GM12878 (cell line): ENCODE measurements at regions not wholly inside any gene's neighbourhood (a gene's known extent, or its start where the extent isn't known, plus 50 kb on each side); places are given as distances from the start of the nearest gene placed in this dataset.
"Not testable (repeated sequence)": the region's sequence is repeated elsewhere in the genome, so short reads cannot be mapped to it uniquely, and the experiment has no call there.

ENCODE experiments used
- ATAC-seq: fragments of 200-7000 bp; cut with Tn5 transposase; 3 replicates; pipeline ENCODE4 v1.9.1; 2020; ENCODE audit warnings: mild to moderate bottlenecking, moderate library complexity
- BruUV-seq: library from RNA; stranded (reverse); fragments of 400-500 nt; replicated peaks from 2 replicates; lab custom pipeline; 2021; lab: Mats Ljungman, UMichigan
- CTCF ChIA-PET: fragments of 300-600 bp; sonication (Branson Sonifier 250); formaldehyde crosslinking; extraction: SDS; loops from one replicate; lab custom pipeline; 2021; ENCODE audit warnings: inconsistent platforms; lab: Yijun Ruan, JAX
- POLR2A ChIA-PET: fragments of 350-600 bp; formaldehyde crosslinking; extraction: SDS; loops from one replicate; lab custom pipeline; 2021; ENCODE audit warnings: inconsistent platforms; lab: Charles Lee
- RAD21 ChIA-PET: fragments of 300-600 bp; sonication (Branson Sonifier 250); formaldehyde crosslinking; loops from one replicate; lab custom pipeline; 2023; ENCODE audit warnings: antibody characterized with exemption; ENCODE audit not compliant: unreplicated experiment; lab: Charles Lee
- SMC1A ChIA-PET: fragments of 300-600 bp; sonication (Branson Sonifier 250); formaldehyde crosslinking; loops from one replicate; lab custom pipeline; 2023; ENCODE audit not compliant: unreplicated experiment, uncharacterized antibody; lab: Charles Lee
- DNase-seq: peaks from one replicate; pipeline ENCODE4 v3.0.0-alpha.2; 2011; ENCODE audit warnings: low read depth, low spot score
- FAIRE-seq: peaks from 3 replicates; lab custom pipeline; 2011; peaks lifted over from hg19 to GRCh38; lab: Jason Lieb, UNC
- H2AFZ ChIP-seq: 2 replicates; pipeline ENCODE4 v1.6.0; 2011; ENCODE audit warnings: low read depth, low read length, control low read depth; ENCODE audit not compliant: control insufficient read depth
- H3K27ac ChIP-seq: 2 replicates; pipeline ENCODE4 v1.5.1; 2011; ENCODE audit warnings: control low read depth; ENCODE audit not compliant: control insufficient read depth, insufficient read depth
- H3K27me3 ChIP-seq, 2 experiments: replicated peaks in 1 of 2; 2 replicates each; pipeline versions ENCODE4 v1.6.0 to v1.6.1; 2011; ENCODE audit warnings: low read length in 1 of 2; ENCODE audit not compliant: control insufficient read depth in 2 of 2, insufficient read depth in 2 of 2
- H3K36me3 ChIP-seq, 2 experiments: 2 replicates each; pipeline ENCODE4 v1.5.1; 2011; ENCODE audit warnings: low read length in 1 of 2; ENCODE audit not compliant: control insufficient read depth in 2 of 2, insufficient read depth in 2 of 2
- H3K4me1 ChIP-seq: 2 replicates; pipeline ENCODE4 v1.6.1; 2011; ENCODE audit warnings: mild to moderate bottlenecking, low read length, moderate library complexity, mixed read lengths; ENCODE audit not compliant: control insufficient read depth, insufficient read depth
- H3K4me2 ChIP-seq: 2 replicates; pipeline ENCODE4 v1.6.0; 2011; ENCODE audit warnings: control low read depth; ENCODE audit not compliant: control insufficient read depth, insufficient read depth
- H3K4me3 ChIP-seq: fragments of 200-600 bp; sonication (generic); 2 replicates; pipeline ENCODE4 v1.5.1; 2016
- H3K79me2 ChIP-seq: 2 replicates; pipeline ENCODE4 v1.6.0; 2011; ENCODE audit warnings: low read length; ENCODE audit not compliant: control insufficient read depth, insufficient read depth
- H3K9ac ChIP-seq: 2 replicates; pipeline ENCODE4 v1.8.0; 2011; ENCODE audit warnings: low read length, control low read depth, mixed read lengths; ENCODE audit not compliant: control insufficient read depth, insufficient read depth
- H3K9me3 ChIP-seq: replicated peaks from 3 replicates; pipeline ENCODE4 v1.5.1; 2011; ENCODE audit warnings: mild to moderate bottlenecking, low read length; ENCODE audit not compliant: control insufficient read depth, insufficient read depth
- H4K20me1 ChIP-seq: 2 replicates; pipeline ENCODE4 v1.6.0; 2011; ENCODE audit not compliant: control insufficient read depth, insufficient read depth
- NFXL1 ChIP-seq: fragments of 450-650 bp; IDR thresholded peaks from 2 replicates; pipeline ENCODE4 v1.6.1; 2017; ENCODE audit warnings: antibody characterized with exemption, mild to moderate bottlenecking, borderline replicate concordance
- NR2C2 ChIP-seq: IDR thresholded peaks from 2 replicates; pipeline ENCODE4 v1.6.1; 2011; ENCODE audit warnings: borderline replicate concordance, low read depth; ENCODE audit not compliant: control insufficient read depth, insufficient read length
- SREBF2 ChIP-seq: IDR thresholded peaks from 2 replicates; pipeline ENCODE4 v1.6.1; 2012; ENCODE audit warnings: mild to moderate bottlenecking, low read length
- TBL1XR1 ChIP-seq: IDR thresholded peaks from 2 replicates; pipeline ENCODE4 v1.6.1; 2012; ENCODE audit warnings: low read depth, low read length, improper control_type of control experiment
- ZNF207 ChIP-seq: fragments of 450-650 bp; IDR thresholded peaks from 2 replicates; pipeline ENCODE4 v1.6.1; 2014; ENCODE audit warnings: antibody characterized with exemption, mild to moderate bottlenecking, borderline replicate concordance
- WGBS: methylation state at CpG from one replicate; pipeline ENCODE4 v1.1.6; 2016; ENCODE audit warnings: low lambda C conversion rate; ENCODE audit not compliant: insufficient replicate concordance, insufficient coverage; ENCODE audit errors: missing lambda C conversion rate; 5-methylcytosine and 5-hydroxymethylcytosine counted together
- in situ Hi-C: fragments of 300-500 bp; cut with MboI; formaldehyde crosslinking; loops from 9 replicates; pipeline ENCODE4 v1.14.3; 2018; ENCODE audit warnings: mixed read lengths
- intact Hi-C: fragments of 100-400 bp; cut with micrococcal nuclease; formaldehyde crosslinking; loops from one replicate; pipeline ENCODE4 v1.14.2; 2022; ENCODE audit not compliant: unreplicated experiment
- TF ChIP-seq, protein P1 (sequence below): IDR thresholded peaks from 2 replicates; pipeline ENCODE4 v1.6.1; 2012; ENCODE audit warnings: mild to moderate bottlenecking, low read depth, low read length
- TF ChIP-seq, protein P2 (sequence below): IDR thresholded peaks from 2 replicates; pipeline ENCODE4 v1.6.1; 2012; ENCODE audit warnings: low read depth, low read length, improper control_type of control experiment

DNA sequence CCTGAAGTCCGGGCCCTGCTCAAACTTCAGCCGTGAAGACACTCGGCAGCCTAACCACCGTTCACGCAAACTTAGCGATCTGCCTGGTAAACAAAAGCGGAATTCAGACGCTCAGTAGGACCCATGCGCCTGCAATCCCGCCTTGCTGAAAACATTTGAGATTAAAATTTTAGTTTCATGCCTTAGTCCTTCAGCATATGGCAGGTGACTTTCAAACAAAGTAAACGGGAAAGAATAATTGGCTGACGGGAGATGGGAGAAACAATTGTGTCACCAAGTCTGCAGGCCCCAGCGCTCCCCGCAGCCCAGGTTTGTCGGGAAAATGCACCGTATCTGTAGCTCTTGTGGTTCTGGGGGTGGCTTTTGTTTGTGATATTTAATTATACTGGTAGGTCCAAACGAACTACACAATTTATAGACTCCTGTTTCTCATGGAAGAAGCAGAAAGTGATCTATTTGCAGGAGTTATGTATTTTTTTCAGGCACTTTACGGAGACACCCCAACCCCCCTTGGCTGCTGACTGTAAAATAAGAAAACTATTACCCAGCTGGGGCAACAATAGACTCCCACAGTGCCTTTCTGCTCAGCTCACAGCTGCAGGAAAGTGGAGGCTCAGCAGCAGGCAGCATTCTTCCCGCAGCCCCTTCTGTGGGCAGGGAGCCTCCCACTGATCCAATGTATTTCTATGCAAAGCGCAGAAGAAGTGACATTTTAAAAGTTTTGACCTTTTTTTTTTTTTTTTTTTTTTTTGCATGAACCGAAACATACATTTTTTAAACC lies 94.8 kb downstream of the SOX1 start:
- Histone ChIP-seq H4K20me1 (no peaks in the 10 kb centered on the region), H3K4me2 (no peak overlapping the region), H2AFZ (no peak overlapping the region), H3K4me3 (no peak overlapping the region), H3K36me3 (no peaks in the 10 kb centered on the region), H3K27ac (no peak overlapping the region), H3K79me2 (no peaks in the 10 kb centered on the region), H3K27me3 (no peaks in the 10 kb centered on the region), H3K9me3 (no peaks in the 10 kb centered on the region; the same call in 2 of the 3 replicates), H3K4me1 (no peaks in the 10 kb centered on the region), H3K9ac (no peak overlapping the region)
- FAIRE-seq (no peak), DNase-seq (no peak), ATAC-seq (no peak)
- ChIA-PET POLR2A (no interaction called here), RAD21 (no interaction called here), SMC1A (interaction anchor here (0.5 kb wide), 1 partner anchor 27 kb away, joined by 3 read pairs; no protein-coding TSS in a partner anchor), CTCF (no interaction called here)
- TF ChIP-seq NFXL1 (no peak), SREBF2 (no peak), ZNF207 (no peak), TBL1XR1 (no peak), NR2C2 (no peak)
- TF ChIP-seq, protein P1, sequence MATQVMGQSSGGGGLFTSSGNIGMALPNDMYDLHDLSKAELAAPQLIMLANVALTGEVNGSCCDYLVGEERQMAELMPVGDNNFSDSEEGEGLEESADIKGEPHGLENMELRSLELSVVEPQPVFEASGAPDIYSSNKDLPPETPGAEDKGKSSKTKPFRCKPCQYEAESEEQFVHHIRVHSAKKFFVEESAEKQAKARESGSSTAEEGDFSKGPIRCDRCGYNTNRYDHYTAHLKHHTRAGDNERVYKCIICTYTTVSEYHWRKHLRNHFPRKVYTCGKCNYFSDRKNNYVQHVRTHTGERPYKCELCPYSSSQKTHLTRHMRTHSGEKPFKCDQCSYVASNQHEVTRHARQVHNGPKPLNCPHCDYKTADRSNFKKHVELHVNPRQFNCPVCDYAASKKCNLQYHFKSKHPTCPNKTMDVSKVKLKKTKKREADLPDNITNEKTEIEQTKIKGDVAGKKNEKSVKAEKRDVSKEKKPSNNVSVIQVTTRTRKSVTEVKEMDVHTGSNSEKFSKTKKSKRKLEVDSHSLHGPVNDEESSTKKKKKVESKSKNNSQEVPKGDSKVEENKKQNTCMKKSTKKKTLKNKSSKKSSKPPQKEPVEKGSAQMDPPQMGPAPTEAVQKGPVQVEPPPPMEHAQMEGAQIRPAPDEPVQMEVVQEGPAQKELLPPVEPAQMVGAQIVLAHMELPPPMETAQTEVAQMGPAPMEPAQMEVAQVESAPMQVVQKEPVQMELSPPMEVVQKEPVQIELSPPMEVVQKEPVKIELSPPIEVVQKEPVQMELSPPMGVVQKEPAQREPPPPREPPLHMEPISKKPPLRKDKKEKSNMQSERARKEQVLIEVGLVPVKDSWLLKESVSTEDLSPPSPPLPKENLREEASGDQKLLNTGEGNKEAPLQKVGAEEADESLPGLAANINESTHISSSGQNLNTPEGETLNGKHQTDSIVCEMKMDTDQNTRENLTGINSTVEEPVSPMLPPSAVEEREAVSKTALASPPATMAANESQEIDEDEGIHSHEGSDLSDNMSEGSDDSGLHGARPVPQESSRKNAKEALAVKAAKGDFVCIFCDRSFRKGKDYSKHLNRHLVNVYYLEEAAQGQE = no peak
- TF ChIP-seq, protein P2, sequence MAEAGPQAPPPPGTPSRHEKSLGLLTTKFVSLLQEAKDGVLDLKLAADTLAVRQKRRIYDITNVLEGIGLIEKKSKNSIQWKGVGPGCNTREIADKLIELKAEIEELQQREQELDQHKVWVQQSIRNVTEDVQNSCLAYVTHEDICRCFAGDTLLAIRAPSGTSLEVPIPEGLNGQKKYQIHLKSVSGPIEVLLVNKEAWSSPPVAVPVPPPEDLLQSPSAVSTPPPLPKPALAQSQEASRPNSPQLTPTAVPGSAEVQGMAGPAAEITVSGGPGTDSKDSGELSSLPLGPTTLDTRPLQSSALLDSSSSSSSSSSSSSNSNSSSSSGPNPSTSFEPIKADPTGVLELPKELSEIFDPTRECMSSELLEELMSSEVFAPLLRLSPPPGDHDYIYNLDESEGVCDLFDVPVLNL = no peak
- 46% methylated on average over 21 of the region's 21 CpGs for WGBS
- intact Hi-C loops = no loop called here
- BruUV-seq = no TSS peak
- in situ Hi-C loops = no loop called here

DNA sequence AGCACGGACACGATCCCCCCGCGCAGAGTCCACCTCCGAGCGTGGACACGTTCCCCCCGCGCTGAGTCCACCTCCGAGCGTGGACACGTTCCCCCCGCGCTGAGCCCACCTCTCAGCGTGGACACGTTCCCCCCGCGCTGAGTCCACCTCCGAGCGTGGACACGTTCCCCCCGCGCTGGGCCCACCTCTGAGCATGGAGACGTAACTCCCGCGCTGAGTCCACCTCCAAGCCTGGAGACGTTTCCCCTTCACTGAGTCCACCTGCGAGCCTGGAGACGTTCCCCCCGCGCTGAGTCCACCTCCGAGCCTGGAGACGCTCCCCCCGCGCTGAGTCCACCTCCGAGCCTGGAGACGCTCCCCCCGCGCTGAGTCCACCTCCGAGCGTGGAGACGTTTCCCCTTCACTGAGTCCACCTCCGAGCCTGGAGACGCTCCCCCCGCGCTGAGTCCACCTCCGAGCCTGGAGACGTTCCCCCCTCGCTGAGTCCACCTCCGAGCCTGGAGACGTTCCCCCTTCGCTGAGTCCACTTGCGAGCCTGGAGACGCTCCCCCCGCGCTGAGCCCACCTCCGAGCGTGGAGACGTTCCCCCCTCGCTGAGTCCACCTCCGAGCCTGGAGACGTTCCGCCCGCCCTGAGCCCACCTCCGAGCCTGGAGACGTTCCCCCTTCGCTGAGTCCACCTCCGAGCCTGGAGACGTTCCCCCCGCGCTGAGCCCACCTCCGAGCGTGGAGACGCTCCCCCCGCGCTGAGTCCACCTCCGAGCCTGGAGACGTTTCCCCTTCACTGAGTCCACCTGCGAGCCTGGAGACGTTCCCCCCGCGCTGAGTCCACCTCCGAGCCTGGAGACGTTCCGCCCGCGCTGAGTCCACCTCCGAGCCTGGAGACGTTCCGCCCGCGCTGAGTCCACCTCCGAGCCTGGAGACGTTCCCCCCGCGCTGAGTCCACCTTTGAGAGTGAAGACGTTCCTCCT lies 97.0 kb downstream of the SOX1 start:
- FAIRE-seq, H3K4me2 ChIP-seq, H4K20me1 ChIP-seq, BruUV-seq, H3K4me1 ChIP-seq, H3K36me3 ChIP-seq, H3K4me3 ChIP-seq, CTCF ChIA-PET, POLR2A ChIA-PET, ATAC-seq, H3K79me2 ChIP-seq, intact Hi-C loops, DNase-seq, H3K9ac ChIP-seq, H3K27me3 ChIP-seq, RAD21 ChIA-PET, H3K9me3 ChIP-seq, H2AFZ ChIP-seq, H3K27ac ChIP-seq, in situ Hi-C loops, SMC1A ChIA-PET: not testable (repeated sequence)
- 85% methylated on average over 58 of the region's 97 CpGs for WGBS
